AG20443 (cell line): ENCODE measurements at regions not wholly inside any gene's neighbourhood (a gene's known extent, or its start where the extent isn't known, plus 50 kb on each side); places are given as distances from the start of the nearest gene placed in this dataset.

Experiments used
- DNase-seq: peaks from one replicate; pipeline ENCODE4 v3.0.0; 2012; ENCODE audit warnings: low spot score, mixed read lengths

DNA sequence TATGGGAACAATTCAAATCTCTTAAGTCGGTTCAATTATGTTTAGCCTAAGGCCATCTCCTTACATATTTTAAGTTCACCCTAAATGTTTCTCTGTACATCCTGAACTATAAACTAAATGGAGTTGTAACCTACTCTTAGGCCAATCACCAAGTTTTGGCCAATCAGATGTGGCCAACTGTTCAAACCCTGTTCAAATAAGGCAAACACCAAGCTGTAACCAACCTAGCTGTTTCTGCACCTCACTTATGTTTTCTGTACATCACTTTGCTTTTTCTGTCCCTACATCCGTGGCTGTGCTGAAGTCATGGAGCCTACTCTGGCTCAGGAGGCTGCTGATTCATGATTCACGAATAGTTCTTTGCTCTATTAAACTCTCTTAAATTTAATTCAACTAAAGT is 165.3 kb downstream of the GASK1B start:
- no peak for DNase-seq

DNA sequence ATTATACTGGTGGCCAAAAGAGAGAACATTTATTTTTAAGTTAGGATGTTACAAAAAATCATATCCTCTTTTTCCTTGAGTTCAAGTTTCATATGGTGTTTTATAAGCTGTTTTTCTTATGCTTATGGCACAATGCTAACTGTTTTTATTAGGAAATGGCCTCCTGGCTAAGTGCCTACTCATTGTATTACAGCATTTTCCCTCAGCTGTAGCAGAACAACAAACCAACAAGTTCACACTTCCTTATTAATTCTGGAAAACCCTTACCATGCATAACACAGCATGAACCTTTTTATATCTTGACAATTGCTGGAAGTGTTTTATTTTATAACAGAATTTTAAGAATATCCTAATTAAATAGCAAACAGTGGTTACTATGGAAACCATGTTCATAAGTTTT is 165.8 kb downstream of the GASK1B start:
- no peak for DNase-seq

DNA sequence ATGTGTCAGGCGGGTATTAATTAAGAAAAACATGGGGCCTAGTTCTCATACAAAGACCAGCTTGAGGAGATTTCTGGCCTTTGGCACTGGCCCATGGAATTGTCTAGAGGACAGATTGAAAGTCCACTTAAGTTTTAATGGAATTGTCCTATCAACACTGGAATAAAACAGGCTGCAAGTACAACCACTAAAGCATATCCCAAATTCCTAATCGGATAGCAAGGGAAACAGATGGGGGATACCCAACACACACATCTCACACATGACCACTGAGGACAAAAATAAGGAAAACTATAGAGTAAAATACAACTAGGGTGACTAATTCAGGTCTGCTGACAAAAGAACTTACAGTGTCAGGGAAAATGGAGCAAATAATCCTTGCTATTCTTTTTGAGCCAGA is 167.8 kb downstream of the GASK1B start:
- DNase-seq: no peak

DNA sequence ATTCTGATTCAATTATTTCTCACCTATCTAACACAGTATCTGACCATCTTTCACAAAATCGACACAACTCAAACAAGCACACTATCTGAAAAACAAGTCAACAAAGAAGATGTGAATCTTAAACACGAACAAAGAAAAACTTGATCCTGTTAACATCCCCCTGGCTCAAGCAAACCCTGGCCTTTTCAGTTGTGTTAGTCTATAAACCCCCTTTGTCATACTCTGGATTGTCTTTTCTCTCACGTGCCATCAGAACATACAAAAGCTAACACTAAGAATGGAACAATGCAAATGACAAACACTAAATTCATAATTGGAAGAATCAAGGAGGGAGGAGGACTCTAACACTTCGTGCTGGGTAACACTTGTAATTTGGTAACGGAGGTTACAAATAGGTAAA is 168.7 kb downstream of the GASK1B start:
- DNase-seq: no peak

DNA sequence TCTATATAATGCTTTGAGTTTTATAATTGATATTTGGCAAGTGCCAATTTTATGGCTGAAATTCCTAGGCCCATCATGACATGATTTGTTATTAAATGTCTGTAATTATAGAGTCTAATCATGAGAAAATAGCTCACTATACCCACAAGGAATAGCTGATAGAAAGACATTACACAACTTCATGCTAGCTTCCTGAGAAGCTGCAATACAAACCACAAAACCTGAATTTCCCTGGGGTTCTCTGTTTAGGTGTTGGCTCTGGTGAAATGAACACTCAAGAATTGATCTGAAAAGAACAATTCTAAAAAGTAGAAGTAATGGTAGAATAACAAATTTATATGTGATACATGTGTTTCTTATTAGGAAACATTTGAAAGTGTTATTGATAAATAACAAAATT is 169.6 kb downstream of the GASK1B start:
- no peak for DNase-seq

DNA sequence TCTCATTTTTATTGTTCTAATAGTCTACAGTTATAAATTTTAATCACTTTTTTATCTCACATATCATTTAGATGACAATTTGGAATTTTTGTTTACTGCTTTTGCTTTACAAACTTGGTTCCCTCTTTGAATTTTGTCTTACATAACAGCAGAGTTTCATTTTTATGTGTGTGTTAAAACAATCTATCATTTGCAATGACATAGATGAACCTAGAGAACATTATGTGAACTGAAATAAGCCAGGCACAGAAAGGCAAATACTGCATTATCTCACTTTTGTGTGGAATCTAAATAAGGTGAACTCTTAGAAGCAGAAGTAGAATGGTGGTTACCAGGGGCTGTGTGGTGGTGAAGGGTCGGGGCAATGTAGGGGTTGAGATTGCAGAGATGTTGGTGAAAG is 170.7 kb downstream of the GASK1B start:
- no peak for DNase-seq

DNA sequence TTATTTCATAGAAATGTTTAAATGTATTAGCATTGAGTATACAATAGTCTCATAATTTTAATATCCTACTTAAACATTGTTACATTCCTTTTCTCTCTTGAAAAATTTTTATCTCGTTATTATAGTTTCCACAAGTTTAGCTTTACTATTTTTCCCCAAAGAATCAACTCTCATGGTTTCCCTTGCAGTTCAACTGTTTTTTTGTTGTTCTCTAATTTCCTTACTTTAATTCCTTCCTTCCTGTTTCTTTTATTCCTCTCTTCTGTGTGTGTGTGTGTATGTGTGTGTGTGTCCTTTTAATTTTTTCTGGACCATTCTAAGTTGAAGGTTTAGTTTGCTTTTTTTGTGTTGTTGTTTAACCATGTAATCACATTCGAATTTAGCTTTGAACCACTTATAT is 171.1 kb downstream of the GASK1B start:
- DNase-seq: no peak

DNA sequence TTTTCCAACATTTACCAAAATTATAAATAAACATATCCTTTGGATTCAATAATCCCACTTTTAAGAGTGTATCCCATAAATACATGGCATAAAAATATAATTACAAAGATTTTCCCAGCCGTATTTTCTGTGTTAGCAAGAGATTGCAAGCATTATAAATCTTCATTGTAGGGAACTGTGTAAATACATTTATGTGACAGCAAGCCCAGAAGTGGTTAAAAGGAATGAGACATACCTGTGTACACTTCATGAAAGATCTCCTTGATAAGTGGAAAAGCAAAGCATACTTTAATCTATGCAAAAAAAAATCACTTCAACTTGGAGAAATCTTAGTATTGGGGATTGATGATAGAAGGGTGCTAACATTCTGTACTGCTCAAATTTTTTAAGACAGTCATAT is 173.1 kb downstream of the GASK1B start:
- DNase-seq: no peak

DNA sequence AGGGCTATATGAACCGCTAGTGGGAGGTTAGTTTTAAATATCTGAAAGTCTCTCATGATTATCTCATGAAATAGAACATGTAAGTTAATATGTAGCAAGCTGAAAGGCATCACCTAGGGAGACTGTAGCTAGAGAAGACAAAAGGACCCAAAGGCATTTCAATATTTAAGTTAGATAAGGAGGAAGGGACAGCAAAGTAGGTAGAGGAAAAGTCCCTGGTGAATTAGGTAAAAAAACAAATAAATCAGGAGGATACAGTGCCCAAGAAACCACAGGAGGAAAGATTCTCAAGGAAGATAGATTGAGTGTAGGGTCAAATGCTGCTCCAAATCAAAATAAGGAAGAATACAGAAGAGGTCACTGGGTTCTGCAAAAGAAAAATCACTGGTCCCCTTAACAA is 175.5 kb downstream of the GASK1B start:
- DNase-seq: no peak

DNA sequence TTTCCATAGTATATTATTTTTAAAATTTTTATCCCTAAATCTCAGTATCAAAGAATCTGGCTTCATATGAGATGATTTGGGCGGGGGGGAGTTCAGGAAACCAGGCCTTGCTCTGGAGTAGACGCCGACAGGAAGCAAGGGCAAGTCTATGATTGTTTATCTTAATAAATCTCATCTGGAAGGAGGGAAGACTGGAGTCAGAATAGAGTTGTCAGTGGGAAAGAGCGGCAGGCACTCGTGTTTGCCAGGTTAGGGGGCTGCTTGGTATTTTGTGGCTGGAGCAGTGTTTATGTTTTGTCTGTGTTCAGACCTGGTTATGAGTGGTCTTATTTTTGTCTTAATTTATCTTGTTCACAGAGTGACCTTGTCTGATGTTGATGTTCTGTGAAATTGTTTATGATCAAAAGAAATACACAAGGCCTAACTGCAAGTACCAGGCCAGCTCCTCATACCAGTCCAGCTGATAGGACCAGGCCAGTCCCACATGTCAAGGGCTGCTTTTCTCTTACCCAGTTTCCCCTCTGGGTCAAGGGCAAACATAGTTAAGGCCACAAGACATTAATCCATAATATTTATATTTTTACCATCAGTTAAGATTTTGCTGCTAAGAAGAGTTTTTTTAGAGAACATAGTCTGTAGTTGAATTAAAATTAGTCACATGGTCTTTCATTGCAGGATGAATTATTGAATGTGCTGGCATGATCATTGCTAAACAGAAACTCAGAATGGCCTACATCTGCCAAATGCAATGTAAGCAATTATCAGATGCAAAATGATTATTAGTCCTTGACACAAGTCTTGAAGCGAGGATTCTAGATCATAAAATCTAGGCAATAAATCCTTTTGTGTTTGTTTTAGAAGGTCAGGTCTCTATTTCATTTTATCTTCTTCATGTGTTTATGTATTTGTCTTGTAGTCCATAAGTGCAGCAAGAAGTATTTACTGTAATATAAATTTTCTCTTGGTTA is 176.5 kb downstream of the GASK1B start:
- no peak for DNase-seq

DNA sequence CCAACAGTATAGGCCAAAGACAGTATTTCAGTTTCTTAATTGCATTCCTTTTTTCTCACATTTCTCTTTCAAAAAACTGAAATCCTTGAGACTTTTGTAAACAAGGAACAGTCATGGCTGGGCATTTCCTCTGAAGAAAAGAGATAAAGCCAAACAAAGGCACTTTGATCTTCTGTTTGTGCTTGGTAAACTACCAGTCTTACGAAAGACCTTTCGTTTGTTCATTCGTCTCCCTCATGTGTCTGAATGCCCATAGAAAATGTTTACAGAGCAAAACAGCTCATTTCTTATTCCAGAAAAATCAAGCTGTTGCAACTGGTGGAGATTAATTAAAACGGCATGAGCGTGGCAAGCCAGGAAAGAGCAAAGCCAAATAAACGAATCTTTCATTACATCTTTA is 178.0 kb downstream of the GASK1B start:
- DNase-seq: no peak

DNA sequence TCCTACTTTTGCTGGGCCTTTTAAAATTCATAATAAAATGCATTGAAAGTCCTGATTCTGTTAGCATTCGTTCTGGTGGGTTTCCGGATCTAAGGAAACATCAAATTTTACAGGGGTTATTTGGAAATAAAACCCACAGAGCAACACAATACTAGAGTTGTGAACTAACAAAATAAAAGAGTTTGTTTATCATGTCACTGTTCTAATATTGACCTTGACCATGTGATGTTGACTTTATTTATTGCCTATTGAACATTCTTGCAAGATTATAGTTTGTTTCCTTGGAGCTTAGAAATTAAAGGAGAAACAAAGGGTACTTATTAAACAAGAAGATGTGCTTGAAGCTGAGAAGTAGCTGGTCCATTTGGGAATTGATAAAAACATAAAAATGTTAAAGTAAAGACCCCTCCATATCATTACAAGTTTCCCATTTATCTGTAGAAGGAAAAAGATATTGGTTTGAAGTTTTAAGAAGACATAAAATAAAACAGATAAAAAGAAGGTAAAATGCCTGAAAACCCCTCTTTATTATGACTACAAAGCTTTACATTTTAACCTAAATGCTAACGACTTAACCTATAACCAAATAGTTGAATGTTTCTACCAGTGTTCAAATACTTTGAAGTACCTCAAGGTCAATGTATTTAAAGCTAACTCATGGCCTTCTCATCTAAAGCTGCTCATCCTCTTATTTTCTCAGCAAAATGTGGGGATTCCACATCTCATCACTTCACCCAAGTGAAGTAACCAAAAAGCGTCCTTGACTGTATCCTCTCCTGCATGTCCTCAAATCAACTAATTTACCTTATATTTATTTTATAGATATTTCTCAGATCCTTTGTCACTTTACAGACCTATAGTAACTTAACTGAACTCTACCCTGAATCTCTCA is 179.6 kb downstream of the GASK1B start:
- no peak for DNase-seq

DNA sequence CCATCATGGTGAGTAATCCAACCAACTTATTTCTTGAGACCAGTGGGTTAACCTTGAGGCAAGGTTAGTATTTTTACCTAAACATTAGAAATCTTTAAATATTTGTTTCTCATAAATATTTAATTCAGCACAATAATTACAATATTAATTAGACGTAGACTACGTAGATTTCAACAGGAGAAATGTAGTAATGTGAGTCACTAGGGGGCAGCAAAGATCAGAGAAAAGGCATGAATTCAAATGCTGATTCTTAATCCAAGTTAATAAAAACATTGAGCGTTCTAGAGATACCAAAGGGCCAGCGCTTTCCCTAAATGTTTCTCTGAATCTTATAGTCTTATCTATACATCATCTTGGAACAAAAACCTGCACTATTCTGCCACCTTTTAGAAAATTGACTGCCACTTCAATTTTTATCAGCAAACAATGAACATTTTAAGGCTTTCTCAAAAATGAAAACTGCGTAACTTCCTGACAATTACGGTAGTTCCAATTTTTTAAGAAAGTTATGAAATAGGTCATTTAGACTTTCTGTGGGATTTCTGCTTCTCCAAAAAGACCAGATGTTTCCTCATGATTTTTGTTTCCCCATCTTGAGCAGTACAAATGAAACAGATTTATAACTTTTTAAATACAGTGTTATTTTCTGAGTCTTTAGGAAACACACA is 180.7 kb downstream of the GASK1B start:
- peak; percentile 22 for DNase-seq

DNA sequence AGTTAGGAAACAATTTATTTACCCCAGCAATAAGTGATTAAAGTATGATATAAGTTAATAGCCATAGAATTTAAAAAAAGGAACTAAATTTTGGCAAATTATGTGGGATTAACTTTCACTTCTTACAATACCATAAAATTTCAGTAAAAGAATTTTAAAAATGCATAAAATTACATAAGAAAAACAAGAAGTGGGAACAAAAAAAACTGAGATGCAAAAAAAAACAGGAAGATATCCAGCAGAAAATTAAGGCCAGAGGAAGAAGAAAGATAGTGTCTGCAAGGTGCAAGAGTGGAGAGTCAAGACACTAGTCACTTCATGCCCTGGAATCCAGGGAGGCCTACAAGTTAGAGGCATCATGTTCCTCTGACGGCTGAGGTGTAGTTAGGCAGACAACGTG is 184.2 kb downstream of the GASK1B start:
- no peak for DNase-seq

DNA sequence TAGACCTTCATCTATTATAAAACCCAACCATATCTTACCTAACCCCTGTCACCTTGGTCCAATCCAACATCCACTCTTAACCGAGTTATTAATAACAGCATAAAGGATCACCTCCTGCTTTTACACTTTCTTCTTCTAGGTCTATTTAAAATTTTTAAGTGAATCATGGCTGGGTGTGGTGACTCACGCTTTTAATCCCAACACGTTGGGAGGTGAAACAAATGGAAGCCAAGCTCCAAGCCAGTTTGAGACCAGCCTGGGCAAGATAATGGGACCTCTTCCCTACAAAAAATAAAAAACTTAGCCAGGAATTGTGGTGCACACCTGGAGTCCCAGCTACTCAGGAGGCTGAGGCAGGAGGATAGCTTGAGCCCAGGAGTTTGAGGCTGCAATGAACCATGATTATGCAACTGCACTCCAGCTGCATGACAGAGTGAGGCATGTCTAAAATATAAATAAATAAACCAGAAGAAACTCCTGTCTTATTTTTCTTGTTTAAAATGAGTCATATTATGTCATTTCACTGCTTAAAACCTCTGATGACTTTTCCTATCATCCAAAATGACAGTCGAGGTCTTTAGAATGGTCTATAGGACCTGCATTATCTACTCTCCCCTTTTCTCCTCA is 188.4 kb downstream of the GASK1B start:
- DNase-seq: no peak

DNA sequence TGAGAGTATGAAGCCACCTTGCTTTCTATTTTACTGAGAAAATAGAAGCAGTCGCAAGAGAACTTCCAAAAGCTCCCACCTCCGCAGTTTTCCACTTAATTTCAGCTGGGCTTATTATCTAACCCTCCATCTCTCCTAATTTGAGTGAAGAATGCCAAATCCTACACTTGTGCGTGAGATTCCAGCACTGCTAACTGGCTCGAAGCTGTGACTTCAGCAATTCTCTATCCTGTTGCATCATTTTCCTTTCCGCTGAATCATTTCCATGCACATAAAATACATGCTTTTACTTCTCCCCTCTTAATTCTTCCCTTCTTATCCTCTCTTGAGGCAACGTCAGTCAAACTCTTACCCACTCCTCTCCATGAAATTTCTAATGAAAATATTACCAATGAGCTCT is 189.5 kb downstream of the GASK1B start:
- DNase-seq: no peak

DNA sequence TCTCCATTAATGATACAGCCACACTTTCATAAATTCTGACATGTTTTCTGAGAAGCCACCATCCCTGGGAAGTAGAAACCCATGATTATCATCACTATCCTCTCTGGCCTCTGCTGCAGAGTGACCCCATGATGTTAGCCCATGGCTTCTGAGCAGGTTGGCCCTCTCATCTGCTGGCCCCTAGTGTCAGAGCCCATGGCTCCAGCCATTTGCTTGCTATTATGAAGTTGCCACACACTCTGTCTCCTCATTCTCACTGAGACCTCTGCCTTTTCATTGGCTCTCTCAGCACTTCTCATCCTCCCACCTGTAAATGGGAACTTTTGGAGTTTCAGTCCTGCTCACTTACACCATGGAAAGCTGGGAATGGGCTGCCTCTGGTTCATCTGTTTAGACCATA is 192.7 kb downstream of the GASK1B start:
- DNase-seq: no peak

DNA sequence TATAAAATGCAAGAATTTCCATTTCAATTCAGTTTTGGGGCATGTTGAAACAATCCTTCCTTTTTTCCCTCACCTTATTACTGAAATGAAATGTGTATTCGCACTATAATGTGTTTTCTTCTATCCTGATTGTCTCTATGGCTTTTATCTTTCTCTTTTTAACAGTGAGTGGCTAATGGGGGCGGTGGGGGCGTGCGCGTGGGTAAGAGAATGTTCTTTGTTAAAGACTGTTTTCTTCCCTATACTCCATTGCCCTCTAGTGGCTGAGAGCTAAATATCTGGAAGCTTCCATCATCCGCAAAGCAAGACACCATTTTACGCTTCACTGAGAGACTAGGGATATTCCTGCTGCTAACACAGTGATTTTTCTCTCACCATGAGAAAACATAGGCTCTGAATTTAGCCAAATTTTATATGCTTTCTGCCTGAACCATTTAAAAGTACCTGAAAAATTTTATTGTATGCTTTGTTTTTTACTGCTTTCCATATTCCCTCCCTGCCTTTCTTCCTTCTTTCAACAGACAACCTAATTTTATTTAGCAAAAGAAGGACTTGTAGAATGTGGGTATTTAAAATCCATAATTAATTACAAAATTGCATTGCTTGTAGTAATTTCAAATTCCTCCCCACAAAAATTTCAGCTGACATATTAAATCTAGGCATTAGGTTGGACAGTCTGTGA is 194.0 kb downstream of the GASK1B start:
- peak; percentile 75 for DNase-seq

DNA sequence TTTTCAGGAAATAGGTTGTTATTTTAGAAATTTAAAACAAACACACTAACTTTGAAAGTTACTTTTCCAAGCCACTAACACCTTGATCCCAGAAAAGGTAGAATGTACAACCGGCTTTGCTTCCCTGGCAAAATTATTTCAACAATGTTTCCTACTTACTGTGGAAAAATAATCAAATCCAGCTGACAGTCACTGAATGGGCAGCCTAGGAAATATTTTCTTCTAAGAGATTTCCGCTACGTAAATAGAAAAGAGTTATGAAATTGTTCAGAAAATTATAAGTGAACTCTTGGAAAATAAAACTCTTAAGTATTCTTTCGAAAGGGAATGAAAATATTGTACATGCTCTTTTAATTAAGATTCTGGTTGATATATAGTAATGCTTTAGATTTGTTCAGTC is 195.7 kb downstream of the GASK1B start:
- DNase-seq: no peak

DNA sequence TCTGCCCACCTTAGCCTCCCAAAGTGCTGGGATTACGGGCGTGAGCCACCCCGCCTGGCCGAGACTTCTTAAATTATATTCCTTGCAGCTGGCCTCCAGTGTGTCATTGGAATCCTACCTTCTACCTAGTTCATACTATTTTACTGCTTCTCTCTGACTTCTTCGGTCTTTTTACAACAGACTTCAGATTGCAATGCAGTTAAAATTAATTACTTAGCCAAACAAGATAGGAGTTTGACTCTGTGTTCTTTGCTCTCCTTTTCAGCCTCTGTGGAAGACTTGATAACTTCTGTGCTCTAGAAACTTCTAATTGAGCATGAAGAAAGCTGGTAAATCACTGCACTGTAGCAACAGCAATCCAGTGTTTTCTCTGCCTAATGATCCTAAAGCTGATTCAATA is 199.5 kb downstream of the GASK1B start:
- DNase-seq: no peak

DNA sequence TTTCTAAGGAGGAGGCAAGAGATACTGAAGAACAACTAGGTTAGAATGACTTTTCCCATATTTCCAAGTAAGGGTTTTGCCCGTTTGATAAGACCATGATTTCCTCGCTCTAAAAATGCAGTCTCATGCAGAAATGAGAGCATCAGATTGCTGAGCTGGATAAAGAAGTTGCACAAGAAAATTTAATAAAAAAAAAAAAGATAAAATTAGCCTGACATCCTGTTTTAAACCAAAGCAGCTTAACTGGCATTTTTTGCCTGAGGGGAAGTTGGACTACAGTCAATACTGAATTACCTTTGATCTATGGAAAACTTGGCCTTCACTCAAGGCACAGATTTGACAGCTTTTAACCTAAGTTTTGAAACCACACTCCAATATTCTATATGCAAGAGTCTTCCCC is 208.4 kb downstream of the GASK1B start:
- DNase-seq: no peak
